GM23338 (cell line): ENCODE measurements at regions not wholly inside any gene's neighbourhood (a gene's known extent, or its start where the extent isn't known, plus 50 kb on each side); places are given as distances from the start of the nearest gene placed in this dataset.

Experiments used
- ATAC-seq: fragments of 200-7000 bp; cut with Tn5 transposase; 3 replicates; pipeline ENCODE4 v1.9.1; 2020
- DNase-seq: peaks from one replicate; pipeline ENCODE4 v3.0.0-alpha.2; 2015; ENCODE audit warnings: low spot score
- H2AFZ ChIP-seq: fragments of 200-600 bp; sonication (generic); 2 replicates; pipeline ENCODE4 v1.8.0; 2016; ENCODE audit warnings: antibody characterized with exemption, mild to moderate bottlenecking, moderate library complexity
- H3F3A ChIP-seq: fragments of 200-600 bp; sonication (generic); replicated peaks from 2 replicates; pipeline ENCODE4 v1.8.0; 2017; ENCODE audit warnings: antibody characterized with exemption, mixed run types, low read depth
- H3K27ac ChIP-seq: fragments of 200-600 bp; sonication (generic); 2 replicates; pipeline ENCODE4 v1.6.1; 2016; ENCODE audit warnings: low read depth
- H3K27me3 ChIP-seq: fragments of 200-600 bp; sonication (generic); 2 replicates; pipeline ENCODE4 v1.8.0; 2016; ENCODE audit warnings: mild to moderate bottlenecking, mixed run types, moderate library complexity; ENCODE audit not compliant: insufficient read depth
- H3K36me3 ChIP-seq: fragments of 200-600 bp; sonication (generic); 2 replicates; pipeline ENCODE4 v1.8.0; 2016; ENCODE audit warnings: mild to moderate bottlenecking; ENCODE audit not compliant: insufficient read depth
- H3K4me1 ChIP-seq: fragments of 200-600 bp; sonication (generic); 2 replicates; pipeline ENCODE4 v1.8.0; 2016; ENCODE audit warnings: mild to moderate bottlenecking, moderate library complexity; ENCODE audit not compliant: insufficient read depth
- H3K4me2 ChIP-seq: fragments of 200-600 bp; sonication (generic); 2 replicates; pipeline ENCODE4 v1.7.1; 2017; ENCODE audit warnings: mixed run types
- H3K4me3 ChIP-seq: fragments of 200-600 bp; sonication (generic); 2 replicates; pipeline ENCODE4 v1.6.1; 2016; ENCODE audit warnings: mixed run types
- H3K79me2 ChIP-seq: fragments of 200-600 bp; sonication (generic); replicated peaks from 2 replicates; pipeline ENCODE4 v1.8.0; 2017; ENCODE audit warnings: mild to moderate bottlenecking; ENCODE audit not compliant: insufficient read depth
- H3K9me2 ChIP-seq: fragments of 200-600 bp; sonication (generic); 2 replicates; pipeline ENCODE4 v1.8.0; 2017; ENCODE audit not compliant: insufficient read depth
- H4K20me1 ChIP-seq: fragments of 200-600 bp; sonication (generic); replicated peaks from 2 replicates; pipeline ENCODE4 v1.8.0; 2017; ENCODE audit warnings: mild to moderate bottlenecking; ENCODE audit not compliant: insufficient read depth
- H3K27ac Mint-ChIP-seq: 2 replicates; pipeline ENCODE4 v1.8.0; 2020; ENCODE audit warnings: inconsistent platforms, mild to moderate bottlenecking, moderate library complexity, mixed read lengths
- H3K27me3 Mint-ChIP-seq: 3 replicates; pipeline ENCODE4 v1.8.0; 2022; ENCODE audit warnings: low read depth, mild to moderate bottlenecking, moderate library complexity, mixed read lengths, inconsistent platforms; ENCODE audit not compliant: insufficient read depth, poor library complexity
- H3K36me3 Mint-ChIP-seq: 3 replicates; pipeline ENCODE4 v1.8.0; 2021; ENCODE audit warnings: low read depth, mild to moderate bottlenecking, inconsistent platforms, moderate library complexity, mixed read lengths
- H3K4me1 Mint-ChIP-seq: 3 replicates; pipeline ENCODE4 v1.8.0; 2020; ENCODE audit warnings: mild to moderate bottlenecking, inconsistent platforms, mixed read lengths
- H3K4me3 Mint-ChIP-seq: 3 replicates; pipeline ENCODE4 v1.8.0; 2021; ENCODE audit warnings: moderate library complexity, mild to moderate bottlenecking, inconsistent platforms, mixed read lengths
- H3K9me3 Mint-ChIP-seq: 3 replicates; pipeline ENCODE4 v1.8.0; 2020; ENCODE audit warnings: moderate library complexity, mild to moderate bottlenecking, inconsistent platforms, mixed read lengths
- CTCF ChIP-seq, 2 experiments: fragments of 200-600 bp in 1 of 2; sonication (generic) in 1 of 2; conservative IDR thresholded peaks; 2 replicates each; pipeline versions ENCODE4 v1.5.1 to v1.6.1; 2016 to 2017; ENCODE audit warnings: antibody characterized with exemption in 2 of 2, low read depth in 2 of 2, mild to moderate bottlenecking in 2 of 2, moderate library complexity in 1 of 2
- NANOG ChIP-seq: IDR thresholded peaks from 2 replicates; pipeline ENCODE4 v1.6.1; 2016; ENCODE audit warnings: antibody characterized with exemption, borderline replicate concordance
- ZNF114 ChIP-seq: fragments of 250-450 bp; sonication (Bioruptor Pico); IDR thresholded peaks from 2 replicates; pipeline ENCODE4 v1.5.0; 2020; ENCODE audit warnings: mild to moderate bottlenecking, moderate library complexity
- ZNF331 ChIP-seq: fragments of 250-450 bp; sonication (Bioruptor Pico); IDR thresholded peaks from 2 replicates; pipeline ENCODE4 v1.5.0; 2020; ENCODE audit warnings: low read depth, mild to moderate bottlenecking, moderate library complexity
- ZNF462 ChIP-seq: fragments of 250-450 bp; sonication (Bioruptor Pico); IDR thresholded peaks from 2 replicates; pipeline ENCODE4 v1.5.0; 2020; ENCODE audit warnings: mild to moderate bottlenecking, moderate library complexity
- TF ChIP-seq, protein P1 (sequence below): IDR thresholded peaks from one replicate; pipeline ENCODE4 v1.6.1; 2018; ENCODE audit warnings: antibody characterized with exemption; ENCODE audit not compliant: unreplicated experiment

GRCh38 chr4:138499627-138500026 lies 257.5 kb upstream of the SLC7A11 start:
- Histone ChIP-seq H3K27ac (no peak overlapping the region), H3K9me2 (no peaks in the 10 kb centered on the region), H3K4me1 (no peaks in the 10 kb centered on the region), H4K20me1 (no peaks in the 10 kb centered on the region), H3F3A (no peaks in the 10 kb centered on the region), H3K4me3 (no peak overlapping the region), H2AFZ (no peak overlapping the region), H3K79me2 (no peaks in the 10 kb centered on the region), H3K27me3 (no peaks in the 10 kb centered on the region), H3K4me2 (no peak overlapping the region), H3K36me3 (no peaks in the 10 kb centered on the region)
- H3K36me3 Mint-ChIP-seq = peaks cover 11% of the 10 kb centered on the region; the same call in 2 of the 3 replicates
- H3K4me3 Mint-ChIP-seq = no peak overlapping the region
- peaks cover 38% of the 10 kb centered on the region for H3K9me3 Mint-ChIP-seq
- peaks cover 3% of the 10 kb centered on the region for H3K27me3 Mint-ChIP-seq
- TF ChIP-seq ZNF114 (CRISPR knock-in tag) (no peak), ZNF331 (no peak), ZNF462 (no peak), CTCF (conservative IDR thresholded peaks at IDR 0.05; ENCODE audit: low read depth in 2 of 2) (peak; percentile 31 to 50), NANOG (no peak)
- TF ChIP-seq, protein P1, sequence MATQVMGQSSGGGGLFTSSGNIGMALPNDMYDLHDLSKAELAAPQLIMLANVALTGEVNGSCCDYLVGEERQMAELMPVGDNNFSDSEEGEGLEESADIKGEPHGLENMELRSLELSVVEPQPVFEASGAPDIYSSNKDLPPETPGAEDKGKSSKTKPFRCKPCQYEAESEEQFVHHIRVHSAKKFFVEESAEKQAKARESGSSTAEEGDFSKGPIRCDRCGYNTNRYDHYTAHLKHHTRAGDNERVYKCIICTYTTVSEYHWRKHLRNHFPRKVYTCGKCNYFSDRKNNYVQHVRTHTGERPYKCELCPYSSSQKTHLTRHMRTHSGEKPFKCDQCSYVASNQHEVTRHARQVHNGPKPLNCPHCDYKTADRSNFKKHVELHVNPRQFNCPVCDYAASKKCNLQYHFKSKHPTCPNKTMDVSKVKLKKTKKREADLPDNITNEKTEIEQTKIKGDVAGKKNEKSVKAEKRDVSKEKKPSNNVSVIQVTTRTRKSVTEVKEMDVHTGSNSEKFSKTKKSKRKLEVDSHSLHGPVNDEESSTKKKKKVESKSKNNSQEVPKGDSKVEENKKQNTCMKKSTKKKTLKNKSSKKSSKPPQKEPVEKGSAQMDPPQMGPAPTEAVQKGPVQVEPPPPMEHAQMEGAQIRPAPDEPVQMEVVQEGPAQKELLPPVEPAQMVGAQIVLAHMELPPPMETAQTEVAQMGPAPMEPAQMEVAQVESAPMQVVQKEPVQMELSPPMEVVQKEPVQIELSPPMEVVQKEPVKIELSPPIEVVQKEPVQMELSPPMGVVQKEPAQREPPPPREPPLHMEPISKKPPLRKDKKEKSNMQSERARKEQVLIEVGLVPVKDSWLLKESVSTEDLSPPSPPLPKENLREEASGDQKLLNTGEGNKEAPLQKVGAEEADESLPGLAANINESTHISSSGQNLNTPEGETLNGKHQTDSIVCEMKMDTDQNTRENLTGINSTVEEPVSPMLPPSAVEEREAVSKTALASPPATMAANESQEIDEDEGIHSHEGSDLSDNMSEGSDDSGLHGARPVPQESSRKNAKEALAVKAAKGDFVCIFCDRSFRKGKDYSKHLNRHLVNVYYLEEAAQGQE = no peak
- peaks cover 5% of the 10 kb centered on the region; the same call in 1 of the 3 replicates for H3K4me1 Mint-ChIP-seq
- no peak for DNase-seq
- H3K27ac Mint-ChIP-seq = no peak overlapping the region
- ATAC-seq = no peak
